ENCODE measurements at regions not wholly inside any gene's neighbourhood (a gene's known extent, or its start where the extent isn't known, plus 50 kb on each side); places are given as distances from the start of the nearest gene placed in this dataset.

DNA sequence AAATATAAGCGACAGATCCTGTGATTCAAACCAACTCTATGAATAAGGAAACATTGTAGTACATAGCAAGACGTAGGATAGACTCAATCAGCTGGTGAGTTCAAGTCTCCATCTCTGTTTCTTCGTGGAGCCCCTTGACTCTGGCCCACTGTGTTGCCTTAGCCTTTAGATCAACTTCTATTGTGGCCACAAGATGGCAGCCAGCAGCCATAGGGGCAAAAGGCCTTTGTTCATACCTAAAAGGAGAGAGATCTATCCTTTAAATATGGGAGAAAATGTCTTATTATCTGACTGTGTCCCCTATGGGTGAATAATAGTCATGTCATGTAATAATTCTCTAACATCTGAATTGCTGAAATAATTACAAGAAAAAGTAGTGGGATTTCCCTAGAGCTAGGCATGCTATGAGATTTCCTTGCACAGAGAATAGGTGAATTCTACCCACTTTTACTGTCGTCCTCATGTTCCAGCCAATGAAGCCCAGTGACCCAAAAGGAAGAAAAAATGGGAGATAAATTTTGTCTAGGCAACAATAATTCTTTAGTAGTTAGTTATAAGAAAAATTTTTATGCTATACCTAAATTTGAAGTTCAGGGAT, 129.4 kb downstream of the PCDH20 start:
- peak in 3 of 4 donors; percentile 30 to 41 (median 39) for TF ChIP-seq CTCF (IDR thresholded peaks at IDR 0.05)
- no peak for TF ChIP-seq POLR2A (IDR thresholded peaks at IDR 0.05)
